HG02970 (cell line): ENCODE measurements at regions not wholly inside any gene's neighbourhood (a gene's known extent, or its start where the extent isn't known, plus 50 kb on each side); places are given as distances from the start of the nearest gene placed in this dataset.
"Not testable (repeated sequence)": the region's sequence is repeated elsewhere in the genome, so short reads cannot be mapped to it uniquely, and the experiment has no call there.

Experiments used
- ATAC-seq: cut with Tn5 transposase; IDR thresholded peaks from one replicate; pipeline ENCODE4 v1.9.1; 2021; ENCODE audit warnings: mild to moderate bottlenecking, moderate library complexity, moderate number of reproducible peaks; ENCODE audit not compliant: unreplicated experiment, low FRiP score

DNA sequence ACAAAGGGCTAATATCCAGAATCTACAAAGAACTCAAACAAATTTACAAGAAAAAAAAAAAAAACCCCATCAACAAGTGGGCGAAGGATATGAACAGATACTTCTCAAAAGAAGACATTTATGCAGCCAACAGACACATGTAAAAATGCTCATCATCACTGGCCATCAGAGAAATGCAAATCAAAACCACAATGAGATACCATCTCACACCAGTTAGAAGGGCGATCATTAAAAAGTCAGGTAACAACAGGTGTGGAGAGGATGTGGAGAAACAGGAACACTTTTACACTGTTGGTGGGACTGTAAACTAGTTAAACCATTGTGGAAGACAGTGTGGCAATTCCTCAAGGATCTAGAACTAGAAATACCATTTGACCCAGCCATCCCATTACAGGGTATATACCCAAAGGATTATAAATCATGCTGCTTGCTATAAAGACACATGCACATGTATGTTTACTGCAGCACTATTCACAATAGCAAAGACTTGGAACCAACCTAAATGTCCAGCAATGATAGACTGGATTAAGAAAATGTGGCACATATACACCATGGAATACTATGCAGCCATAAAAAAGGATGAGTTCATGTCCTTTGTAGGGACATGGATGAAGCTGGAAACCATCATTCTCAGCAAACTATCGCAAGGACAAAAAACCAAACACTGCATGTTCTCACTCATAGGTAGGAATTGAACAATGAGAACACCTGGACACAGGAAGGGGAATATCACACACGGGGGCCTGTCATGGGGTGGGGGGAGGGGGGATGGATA lies 222.4 kb upstream of the RUNX1 start:
- ATAC-seq: not testable (repeated sequence)

DNA sequence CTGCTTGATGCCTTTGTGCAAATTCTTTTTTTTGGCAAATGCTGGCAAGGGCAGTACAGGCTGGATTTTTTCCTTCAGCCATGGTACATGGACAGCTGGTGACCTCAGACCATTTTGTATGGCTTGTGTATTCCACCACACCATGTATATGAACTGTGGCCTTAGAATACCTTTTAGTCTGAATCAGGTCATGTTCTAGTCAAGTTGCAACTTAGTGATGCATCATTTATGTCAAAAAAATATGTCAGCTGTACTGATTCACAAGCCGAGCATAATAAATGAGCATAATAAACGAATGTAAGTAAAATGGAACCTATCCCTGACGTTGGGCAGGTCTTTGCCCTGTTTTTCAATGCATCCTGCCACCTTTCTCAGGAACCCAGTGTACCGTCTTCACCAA lies 219.7 kb upstream of the RUNX1 start:
- ATAC-seq: no peak

DNA sequence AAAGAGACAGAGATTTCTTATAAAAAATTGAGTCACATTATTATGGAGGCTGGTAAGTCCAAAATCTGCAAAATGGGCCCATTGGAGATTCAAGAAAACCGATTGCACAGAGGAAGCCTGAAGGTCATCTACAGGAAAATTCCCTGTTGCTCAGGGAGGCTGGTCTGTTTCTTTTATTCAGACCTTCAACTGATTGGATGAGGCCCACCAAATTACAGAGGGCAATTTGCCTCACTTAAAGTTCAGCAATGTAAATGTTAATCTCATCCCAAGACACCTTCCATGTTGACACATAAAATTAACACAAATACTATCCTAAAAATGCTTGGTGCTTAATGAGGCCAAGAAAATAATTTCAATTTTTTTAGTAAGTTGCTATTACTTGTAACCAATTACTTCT lies 219.2 kb upstream of the RUNX1 start:
- ATAC-seq: no peak

DNA sequence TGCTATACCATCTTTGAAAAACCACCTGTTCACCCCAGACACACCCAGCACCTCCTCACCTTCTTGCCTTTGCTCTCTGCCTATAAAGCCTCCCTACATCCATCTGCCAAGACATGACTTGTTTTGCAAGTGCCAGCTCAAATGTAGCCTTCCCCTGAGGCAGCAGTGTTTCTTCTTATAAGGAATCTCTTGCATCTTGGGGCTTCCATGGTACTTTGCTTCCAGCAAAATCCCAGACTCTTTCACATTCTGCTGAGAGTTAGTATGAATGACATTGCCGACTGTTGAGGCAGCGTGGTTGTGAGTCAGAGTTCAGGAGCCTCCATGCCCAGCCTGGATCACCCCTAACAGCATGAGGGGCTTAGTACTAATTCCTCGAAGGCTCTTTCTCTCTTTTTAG lies 217.4 kb upstream of the RUNX1 start:
- no peak for ATAC-seq

DNA sequence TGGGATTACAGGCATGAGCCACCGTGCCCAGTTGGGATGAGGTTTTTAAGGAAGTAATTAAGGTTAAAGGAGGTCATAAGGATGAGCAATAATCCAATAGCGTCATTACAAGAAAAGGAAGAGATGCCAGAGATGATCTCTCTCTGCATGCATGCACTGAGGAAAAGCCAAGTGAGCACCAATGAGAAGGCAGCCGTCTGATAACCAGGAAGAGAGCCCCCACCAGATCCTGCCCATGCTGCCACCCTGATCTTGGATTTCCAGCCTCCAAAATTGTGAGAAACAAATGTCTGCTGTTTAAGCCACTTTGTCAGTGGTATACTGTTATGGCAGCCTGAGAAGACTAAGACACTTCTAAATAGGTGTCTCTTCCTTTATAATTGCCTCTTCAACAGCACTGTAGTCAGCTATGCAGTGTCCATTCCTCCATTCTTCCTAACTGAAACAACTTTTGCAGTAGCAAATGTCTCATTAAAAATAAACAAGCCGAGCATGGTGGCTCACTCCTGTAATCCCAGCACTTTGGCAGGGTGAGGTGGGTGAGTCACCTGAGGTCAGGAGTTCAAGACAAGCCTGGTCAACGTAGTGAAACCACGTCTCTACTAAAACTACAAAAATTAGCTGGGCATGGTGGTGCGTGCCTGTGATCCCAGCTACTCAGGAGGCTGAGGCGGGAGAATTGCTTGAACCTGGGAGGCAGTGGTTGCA lies 216.2 kb upstream of the RUNX1 start:
- no peak for ATAC-seq

DNA sequence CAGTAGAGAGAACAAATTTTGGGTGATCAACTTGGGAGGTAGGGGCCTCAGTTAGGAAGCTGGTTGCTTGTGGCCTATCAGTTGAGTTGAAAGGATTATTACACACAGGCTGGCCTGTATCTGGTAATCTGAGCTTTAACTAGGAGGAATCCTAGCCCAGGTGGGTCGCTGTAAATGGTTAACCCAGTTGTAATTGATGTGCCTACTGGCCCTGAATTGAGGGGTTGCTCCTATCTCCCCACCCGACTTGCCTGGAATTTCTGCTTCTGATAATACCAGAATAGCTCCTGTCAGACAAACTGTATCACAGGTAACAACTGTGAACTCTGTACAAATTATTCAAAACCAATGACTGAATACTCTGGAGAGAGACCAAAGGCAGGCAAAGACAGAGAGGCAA lies 210.4 kb upstream of the RUNX1 start:
- no peak for ATAC-seq

DNA sequence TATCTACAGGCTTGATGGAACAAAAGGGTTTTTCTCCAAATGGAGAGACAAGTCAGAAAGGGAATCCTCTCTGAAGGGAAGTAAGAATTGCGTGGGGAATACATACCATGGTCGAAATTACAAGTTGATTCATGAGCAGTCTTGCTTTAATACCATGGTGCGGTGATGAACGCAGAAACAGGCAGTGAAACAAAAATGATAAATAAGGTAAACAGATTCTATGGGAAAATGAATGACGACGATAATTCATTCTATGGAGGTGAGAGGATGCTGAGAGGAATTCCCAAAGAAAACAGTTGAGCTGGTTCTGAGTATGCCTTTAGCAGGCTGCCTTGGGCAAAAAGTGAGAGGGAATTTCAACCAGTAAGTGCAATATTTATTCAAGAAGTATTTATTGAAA lies 209.4 kb upstream of the RUNX1 start:
- no peak for ATAC-seq

DNA sequence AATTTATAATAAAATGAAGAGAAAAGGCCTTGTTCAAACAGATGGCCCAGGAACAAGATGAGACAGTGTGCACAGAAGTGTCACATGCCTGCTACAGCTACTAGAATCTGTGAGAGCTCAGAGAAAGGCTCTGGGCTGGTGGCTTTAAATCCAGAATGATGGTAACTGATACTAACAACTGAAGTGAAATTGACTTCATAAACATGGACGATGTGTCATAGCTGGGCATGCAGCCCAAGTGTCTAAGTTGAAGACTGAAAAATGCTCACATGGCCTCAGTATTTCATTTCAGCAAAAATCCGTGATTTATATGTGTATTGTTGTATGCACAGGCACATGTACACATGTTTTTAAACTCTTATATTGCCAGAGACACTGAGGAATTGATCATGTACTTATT lies 208.3 kb upstream of the RUNX1 start:
- ATAC-seq: no peak

DNA sequence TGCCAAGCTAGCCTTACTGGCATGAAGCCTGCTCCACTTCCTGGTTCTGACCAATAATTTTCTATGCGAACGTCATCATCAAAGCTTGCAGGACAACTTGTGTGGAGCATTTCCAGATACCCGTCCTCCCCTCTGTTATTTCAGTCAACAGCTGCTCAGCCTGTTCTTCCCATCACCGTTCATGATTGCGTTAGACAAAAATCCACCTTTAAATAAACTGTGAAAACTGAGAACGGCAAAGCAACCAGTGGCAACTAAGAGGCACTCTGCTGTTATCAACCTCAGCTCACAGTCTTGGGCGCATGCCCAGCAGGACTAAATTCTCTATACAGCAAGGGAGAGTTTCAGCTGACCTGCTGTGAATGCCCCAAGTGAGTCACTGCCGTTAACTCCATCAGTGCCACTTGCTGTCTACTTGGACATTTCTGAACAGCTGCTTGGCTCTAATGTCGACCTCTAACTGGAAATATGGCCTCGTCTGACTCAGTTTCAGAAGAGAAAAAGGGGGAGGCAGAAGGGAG lies 207.4 kb upstream of the RUNX1 start:
- ATAC-seq: no peak

DNA sequence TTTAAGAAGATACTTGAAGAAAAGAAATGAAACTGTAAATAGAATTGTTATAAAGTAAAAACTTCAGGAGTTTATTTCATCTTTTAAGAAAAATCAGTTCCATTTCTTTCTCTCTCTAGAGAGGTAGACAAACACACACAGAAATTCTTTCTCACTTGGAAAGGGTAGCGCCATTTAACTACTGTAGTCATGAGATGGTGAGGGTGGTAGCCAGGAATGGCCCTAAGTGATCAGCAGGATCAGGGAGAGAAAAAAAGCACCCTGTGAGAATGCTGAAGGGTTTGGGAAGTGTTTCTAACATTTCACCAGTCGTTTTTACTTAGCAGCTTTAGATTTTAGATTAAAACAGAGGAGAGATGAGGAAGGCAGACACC lies 205.7 kb upstream of the RUNX1 start:
- ATAC-seq: no peak

DNA sequence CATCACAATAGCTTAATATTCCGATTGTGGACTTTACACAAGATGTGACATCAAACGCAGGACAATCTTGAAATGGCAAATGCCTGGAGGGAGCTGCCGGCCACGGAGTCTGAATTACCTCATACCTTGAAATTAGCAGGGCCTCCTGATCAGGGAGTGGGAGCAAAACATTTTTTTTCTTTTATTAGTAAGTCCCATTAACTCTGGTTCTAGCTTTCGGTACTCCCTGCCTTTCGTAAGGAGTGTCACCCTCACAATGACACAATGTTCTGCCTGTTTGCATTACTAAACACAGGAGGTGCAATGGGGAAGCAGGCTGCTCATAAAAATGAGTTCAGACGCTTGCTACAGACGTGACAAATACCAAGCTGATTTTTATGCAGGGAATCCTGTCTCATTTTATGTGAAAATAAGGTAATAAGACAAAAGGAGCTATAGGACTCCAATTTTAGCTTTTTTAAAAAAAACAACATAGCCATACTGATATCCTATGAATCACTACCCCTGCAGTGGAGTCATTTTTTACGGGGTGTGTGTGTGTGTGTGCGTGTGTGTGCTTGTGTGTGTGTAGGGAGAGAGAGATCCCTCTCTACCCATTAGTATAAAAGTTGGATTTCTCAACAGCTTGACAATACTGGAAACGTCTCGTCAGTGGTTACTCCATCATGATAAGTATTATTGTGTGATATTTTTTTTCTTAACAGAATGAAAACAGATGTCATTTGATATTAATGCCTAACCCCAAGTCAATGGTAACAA lies 205.1 kb upstream of the RUNX1 start:
- ATAC-seq: no peak

DNA sequence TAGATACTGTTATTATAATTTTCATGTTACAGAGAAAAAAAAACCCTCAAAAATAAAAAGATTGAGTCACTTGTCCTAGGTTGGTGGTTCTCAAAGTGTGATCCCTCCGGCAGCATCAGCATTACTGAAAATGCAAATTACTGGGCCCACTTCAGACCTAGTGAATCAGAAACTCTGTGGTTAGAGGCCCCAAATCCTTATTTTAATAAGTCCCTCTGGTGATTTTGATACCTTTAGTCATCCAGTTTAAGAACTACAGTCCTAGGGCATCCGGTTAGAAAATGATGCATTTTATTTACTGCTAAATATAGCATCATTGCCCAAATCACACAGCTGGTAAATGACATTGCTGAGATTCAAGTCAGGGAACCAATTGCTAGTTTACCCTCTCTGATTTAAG lies 203.7 kb upstream of the RUNX1 start:
- ATAC-seq: no peak

DNA sequence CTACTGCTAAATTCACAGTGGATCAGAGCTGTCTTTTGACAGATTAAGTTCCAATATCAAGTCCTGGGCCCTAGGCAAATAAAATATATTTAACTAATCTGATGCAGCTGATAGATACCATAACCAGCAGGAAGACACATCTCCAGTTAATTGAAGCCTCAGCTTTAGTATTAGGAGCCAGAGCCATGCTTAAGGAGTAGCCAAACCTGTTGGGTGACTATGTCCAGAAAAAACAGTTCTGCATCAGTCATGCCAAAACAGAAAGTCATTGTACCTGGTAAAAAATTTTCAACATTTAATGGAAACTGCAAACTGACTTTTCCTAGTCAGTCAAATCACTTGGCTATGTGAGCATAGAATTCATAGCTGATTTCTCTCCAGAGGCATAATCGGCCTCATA lies 200.5 kb upstream of the RUNX1 start:
- ATAC-seq: no peak

DNA sequence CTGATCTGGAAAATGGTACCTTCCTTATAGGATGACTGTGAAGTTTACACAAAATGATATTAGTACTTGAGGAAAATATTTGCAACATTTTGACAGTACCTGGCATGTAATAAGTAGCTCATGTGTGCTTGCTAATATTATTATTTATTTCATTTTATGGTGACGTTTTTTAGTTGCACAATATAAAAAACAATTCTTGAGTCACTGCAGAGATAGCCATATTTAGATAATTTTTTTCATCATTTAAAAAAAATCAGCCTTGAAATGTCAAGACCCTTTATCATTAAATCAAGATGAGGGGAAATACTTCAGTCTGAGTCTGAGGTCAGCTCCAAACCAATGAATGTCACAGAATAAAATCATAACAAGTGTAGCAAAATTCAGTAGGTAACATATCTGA lies 196.8 kb upstream of the RUNX1 start:
- no peak for ATAC-seq

DNA sequence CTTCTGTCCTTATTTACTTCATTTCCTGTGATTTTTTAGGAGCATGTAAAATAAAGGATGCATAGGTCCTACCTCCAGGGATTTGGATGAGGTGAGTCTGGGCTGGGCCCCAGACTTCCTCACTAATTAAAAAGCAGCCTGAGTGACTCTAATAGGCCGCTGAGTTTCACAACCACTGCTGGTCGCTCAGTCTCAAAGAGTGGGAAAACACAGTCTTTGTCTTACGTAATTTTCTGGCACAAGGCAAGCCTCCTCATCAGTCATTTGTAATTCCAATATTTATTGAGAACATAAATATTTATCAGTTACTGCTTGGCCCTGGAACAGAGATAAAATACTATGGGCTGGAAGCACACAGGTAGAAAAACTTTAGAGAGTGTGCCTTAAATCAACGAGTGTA lies 195.4 kb upstream of the RUNX1 start:
- ATAC-seq: no peak

DNA sequence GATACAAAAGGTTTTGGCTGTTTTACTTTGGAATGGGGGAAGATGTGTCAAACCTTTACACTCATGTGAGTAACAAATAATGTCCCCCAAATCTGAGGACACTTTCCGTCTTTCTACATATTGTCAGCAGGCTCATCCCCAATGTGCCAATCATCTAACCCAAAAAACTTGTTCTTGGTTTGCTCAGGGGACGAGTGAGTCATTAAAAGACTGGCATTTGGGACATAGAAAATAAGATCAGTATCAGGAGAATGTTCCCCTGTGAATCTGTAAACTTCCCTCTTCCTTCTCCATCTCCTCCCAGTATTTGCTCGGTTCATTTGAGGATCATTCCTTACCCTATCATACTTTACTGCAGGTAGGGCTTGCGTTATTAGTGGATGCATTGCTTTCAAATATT lies 194.1 kb upstream of the RUNX1 start:
- ATAC-seq: no peak

DNA sequence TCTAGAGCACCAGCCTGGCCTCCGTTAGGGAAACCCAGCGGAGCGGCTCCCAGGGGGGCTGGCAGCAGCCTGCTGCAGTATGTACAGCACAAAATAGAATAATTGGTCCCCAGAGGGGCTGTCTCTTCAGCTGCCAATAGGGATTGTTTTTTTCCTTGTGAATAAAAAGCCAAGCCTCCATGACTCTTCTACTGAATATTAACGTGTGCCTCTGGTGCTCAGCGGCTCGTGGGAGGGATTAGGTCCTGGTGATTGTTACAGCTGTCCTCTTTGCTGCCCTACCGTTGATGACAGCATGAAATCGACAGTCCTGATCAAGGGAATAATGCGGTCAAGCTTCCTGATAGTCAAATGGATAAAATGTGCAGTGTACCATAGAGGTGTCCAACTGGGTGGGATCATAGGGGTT lies 190.7 kb upstream of the RUNX1 start:
- no peak for ATAC-seq

DNA sequence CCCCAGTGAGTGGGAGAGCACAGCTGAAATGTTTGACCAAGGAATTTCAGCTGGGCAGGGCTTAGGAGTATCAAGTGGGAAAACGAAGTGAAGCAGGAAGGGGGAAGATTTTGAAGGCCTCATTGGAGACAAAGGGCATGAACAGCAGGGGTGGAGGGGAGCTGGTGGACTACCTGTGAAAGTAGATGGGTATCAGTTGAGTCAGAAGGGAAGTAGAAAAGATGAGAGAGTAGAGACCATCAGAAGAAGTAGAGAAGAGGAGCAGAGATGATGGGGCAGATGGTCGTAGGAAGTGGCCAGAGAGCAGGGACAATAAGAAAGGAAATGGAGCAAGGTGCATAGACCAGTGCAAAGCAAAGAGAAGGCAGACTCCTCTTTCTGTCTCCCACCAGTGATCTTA lies 189.0 kb upstream of the RUNX1 start:
- ATAC-seq: no peak

DNA sequence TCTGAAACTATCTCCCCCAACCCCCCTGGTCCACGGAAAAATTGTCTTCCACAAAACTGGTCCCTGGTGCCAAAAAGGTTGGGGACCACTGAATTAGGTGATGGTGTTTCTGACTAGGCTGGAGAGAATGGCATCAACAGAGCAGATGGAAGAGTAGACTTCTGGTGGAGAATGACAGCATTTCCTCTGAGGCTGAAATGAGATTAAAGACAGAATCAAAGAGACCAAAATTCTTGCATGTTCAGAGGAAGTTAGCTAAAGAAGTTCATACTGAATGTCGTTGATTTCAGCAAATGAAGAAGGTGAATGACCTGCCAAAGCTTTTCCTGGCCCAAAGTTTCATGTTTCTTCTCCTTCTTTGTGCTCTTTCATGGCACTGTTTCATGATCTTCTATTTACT lies 188.2 kb upstream of the RUNX1 start:
- ATAC-seq: no peak

DNA sequence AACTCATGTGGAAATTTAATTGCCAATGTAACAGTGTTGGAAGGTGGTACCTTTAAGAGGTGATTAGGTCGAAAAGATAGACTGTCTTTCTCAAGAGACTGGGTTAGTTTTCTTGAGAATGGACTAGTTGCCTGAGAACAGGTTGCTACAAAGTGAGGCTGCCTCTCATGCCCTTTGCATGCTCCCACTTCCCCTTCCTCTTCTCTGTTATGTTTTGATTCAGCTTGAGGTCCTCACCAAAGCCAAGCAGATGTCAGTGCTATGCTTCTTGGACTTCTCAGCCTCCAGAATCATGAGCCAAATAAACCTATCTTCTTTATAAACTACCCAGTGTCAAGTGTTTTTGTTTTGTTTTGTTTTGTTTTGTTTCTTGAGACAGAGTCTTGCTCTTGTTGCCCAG lies 187.0 kb upstream of the RUNX1 start:
- no peak for ATAC-seq

DNA sequence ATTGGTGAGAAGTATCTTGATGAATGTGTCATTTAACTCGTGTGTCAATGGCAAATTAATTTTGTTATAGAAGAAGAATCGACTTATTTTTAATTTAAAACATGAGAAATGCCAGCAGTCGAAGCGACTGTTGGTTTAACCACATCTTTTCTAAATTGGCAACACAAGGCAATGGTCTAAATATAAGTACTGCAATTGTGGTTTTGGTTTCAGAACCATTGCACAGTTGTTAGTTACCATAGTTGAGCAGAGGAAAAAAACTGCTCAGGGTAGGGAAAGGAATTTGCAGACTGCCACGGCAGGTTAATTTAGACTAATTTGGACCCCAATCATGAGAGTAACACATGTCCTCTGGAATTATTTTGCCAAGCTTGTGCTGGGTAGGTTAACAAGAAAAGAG lies 185.6 kb upstream of the RUNX1 start:
- no peak for ATAC-seq
